ENCODE measurements at regions not wholly inside any gene's neighbourhood (a gene's known extent, or its start where the extent isn't known, plus 50 kb on each side); places are given as distances from the start of the nearest gene placed in this dataset.

DNA sequence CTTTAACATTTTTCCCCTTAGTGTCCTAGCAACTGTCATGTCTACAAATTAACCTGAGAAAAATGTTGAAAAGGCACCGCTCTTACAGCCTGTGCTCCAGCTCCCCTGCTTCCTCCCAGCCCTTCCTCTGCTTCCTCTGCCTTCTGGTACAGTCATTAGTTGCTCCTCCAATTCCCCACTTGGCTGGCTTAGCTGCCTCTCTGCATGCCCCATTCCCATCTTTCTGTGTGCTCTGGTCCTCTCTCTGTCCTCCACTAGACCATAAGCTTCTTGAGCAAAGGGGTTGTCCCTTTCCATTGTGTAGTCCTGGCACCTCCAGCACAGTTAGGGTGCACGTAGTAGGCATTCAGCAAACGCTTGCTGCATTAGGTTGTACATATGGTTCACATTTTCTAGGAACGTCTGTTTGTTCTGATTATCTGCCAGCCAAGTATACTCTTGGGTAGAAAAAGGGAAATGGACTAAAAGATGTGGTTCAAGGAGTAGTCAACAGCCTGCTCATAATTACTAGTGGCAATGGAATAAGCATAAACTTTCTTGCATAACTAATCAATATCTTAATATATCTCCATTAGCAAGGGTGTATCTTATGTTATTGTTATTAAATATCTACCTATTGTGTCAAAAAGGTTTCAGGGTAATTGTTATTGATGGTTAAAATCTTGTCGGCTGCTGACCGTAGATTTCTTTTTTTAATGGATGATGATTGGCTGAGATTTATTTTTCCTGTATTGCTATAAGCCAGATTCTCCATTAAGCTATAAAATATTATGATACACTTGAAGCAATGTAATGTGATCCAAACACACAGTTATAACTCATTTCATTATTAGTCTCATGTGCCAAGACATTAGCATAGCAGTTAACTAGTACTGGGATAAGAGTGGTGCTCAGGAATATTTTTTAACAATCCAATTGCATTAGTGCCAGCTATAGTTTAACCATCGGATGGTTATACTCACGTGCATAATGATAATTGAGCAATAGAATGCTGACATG is 340.1 kb downstream of the SLC4A3 start:
- TF ChIP-seq RFX5 (IDR thresholded peaks at IDR 0.05; ENCODE audit: low read depth, low read length) (no peak), ZNF239 (CRISPR knock-in tag; IDR thresholded peaks at IDR 0.05) (no peak), U2AF1 (optimal IDR thresholded peaks at IDR 0.05; ENCODE audit: low read depth, low read length) (no peak), MYC (IDR thresholded peaks at IDR 0.05; ENCODE audit: low read depth, low read length) (no peak), MYC (CRISPR knock-in tag; IDR thresholded peaks at IDR 0.05; ENCODE audit: borderline replicate concordance, low read depth) (no peak), SNRNP70 (optimal IDR thresholded peaks at IDR 0.05; ENCODE audit: low read depth, low read length) (no peak), TSHZ1 (CRISPR knock-in tag; IDR thresholded peaks at IDR 0.05) (no peak), YY1 (IDR thresholded peaks at IDR 0.05; ENCODE audit: borderline replicate concordance in 1 of 3, control insufficient read depth in 1 of 3, extremely low read depth in 1 of 3, insufficient read depth in 3 of 3, insufficient read length in 1 of 3, insufficient replicate concordance in 2 of 3, low read depth in 1 of 3, low read length in 2 of 3) (no peak), NCOR1 (IDR thresholded peaks at IDR 0.05) (no peak)
- TF ChIP-seq, protein P1, sequence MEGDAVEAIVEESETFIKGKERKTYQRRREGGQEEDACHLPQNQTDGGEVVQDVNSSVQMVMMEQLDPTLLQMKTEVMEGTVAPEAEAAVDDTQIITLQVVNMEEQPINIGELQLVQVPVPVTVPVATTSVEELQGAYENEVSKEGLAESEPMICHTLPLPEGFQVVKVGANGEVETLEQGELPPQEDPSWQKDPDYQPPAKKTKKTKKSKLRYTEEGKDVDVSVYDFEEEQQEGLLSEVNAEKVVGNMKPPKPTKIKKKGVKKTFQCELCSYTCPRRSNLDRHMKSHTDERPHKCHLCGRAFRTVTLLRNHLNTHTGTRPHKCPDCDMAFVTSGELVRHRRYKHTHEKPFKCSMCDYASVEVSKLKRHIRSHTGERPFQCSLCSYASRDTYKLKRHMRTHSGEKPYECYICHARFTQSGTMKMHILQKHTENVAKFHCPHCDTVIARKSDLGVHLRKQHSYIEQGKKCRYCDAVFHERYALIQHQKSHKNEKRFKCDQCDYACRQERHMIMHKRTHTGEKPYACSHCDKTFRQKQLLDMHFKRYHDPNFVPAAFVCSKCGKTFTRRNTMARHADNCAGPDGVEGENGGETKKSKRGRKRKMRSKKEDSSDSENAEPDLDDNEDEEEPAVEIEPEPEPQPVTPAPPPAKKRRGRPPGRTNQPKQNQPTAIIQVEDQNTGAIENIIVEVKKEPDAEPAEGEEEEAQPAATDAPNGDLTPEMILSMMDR (IDR thresholded peaks at IDR 0.05 in 2 of 3, conservative IDR thresholded peaks at IDR 0.05 in 1 of 3; ENCODE audit: insufficient read depth in 2 of 3, low read depth in 1 of 3, low read length in 3 of 3), result no peak
- TF ChIP-seq, protein P2, sequence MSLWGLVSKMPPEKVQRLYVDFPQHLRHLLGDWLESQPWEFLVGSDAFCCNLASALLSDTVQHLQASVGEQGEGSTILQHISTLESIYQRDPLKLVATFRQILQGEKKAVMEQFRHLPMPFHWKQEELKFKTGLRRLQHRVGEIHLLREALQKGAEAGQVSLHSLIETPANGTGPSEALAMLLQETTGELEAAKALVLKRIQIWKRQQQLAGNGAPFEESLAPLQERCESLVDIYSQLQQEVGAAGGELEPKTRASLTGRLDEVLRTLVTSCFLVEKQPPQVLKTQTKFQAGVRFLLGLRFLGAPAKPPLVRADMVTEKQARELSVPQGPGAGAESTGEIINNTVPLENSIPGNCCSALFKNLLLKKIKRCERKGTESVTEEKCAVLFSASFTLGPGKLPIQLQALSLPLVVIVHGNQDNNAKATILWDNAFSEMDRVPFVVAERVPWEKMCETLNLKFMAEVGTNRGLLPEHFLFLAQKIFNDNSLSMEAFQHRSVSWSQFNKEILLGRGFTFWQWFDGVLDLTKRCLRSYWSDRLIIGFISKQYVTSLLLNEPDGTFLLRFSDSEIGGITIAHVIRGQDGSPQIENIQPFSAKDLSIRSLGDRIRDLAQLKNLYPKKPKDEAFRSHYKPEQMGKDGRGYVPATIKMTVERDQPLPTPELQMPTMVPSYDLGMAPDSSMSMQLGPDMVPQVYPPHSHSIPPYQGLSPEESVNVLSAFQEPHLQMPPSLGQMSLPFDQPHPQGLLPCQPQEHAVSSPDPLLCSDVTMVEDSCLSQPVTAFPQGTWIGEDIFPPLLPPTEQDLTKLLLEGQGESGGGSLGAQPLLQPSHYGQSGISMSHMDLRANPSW (CRISPR knock-in tag; IDR thresholded peaks at IDR 0.05), result no peak
- TF ChIP-seq, protein P3, sequence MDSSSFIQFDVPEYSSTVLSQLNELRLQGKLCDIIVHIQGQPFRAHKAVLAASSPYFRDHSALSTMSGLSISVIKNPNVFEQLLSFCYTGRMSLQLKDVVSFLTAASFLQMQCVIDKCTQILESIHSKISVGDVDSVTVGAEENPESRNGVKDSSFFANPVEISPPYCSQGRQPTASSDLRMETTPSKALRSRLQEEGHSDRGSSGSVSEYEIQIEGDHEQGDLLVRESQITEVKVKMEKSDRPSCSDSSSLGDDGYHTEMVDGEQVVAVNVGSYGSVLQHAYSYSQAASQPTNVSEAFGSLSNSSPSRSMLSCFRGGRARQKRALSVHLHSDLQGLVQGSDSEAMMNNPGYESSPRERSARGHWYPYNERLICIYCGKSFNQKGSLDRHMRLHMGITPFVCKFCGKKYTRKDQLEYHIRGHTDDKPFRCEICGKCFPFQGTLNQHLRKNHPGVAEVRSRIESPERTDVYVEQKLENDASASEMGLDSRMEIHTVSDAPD (CRISPR knock-in tag; IDR thresholded peaks at IDR 0.05), result no peak

All from K562 (cell line).